Endothelial cell (in vitro differentiated cells): ENCODE measurements at regions not wholly inside any gene's neighbourhood (a gene's known extent, or its start where the extent isn't known, plus 50 kb on each side); places are given as distances from the start of the nearest gene placed in this dataset.
A peak's percentile ranks its signal among the peaks of the same experiment; 100 is the strongest.
"Not testable (repeated sequence)": the region's sequence is repeated elsewhere in the genome, so short reads cannot be mapped to it uniquely, and the experiment has no call there.

ENCODE experiments used
- DNase-seq: peaks from one replicate; pipeline ENCODE4 v3.0.0; 2021; ENCODE audit warnings: low spot score
- H3K27ac Mint-ChIP-seq: one replicate; pipeline ENCODE4 v1.8.0; 2021; ENCODE audit warnings: mixed read lengths, inconsistent platforms; ENCODE audit not compliant: unreplicated experiment
- H3K27me3 Mint-ChIP-seq: one replicate; pipeline ENCODE4 v1.8.0; 2021; ENCODE audit warnings: mild to moderate bottlenecking, moderate library complexity, mixed read lengths, inconsistent platforms; ENCODE audit not compliant: unreplicated experiment
- H3K36me3 Mint-ChIP-seq: one replicate; pipeline ENCODE4 v1.8.0; 2021; ENCODE audit warnings: mild to moderate bottlenecking, low read depth, mixed read lengths, inconsistent platforms; ENCODE audit not compliant: unreplicated experiment
- H3K4me1 Mint-ChIP-seq: one replicate; pipeline ENCODE4 v1.8.0; 2021; ENCODE audit warnings: mild to moderate bottlenecking, mixed read lengths, inconsistent platforms; ENCODE audit not compliant: unreplicated experiment
- H3K4me3 Mint-ChIP-seq: one replicate; pipeline ENCODE4 v1.8.0; 2021; ENCODE audit warnings: mild to moderate bottlenecking, mixed read lengths, inconsistent platforms; ENCODE audit not compliant: unreplicated experiment
- H3K9me3 Mint-ChIP-seq: one replicate; pipeline ENCODE4 v1.8.0; 2021; ENCODE audit warnings: mixed read lengths, inconsistent platforms; ENCODE audit not compliant: unreplicated experiment
- CTCF ChIP-seq: fragments of 200-600 bp; sonication (generic); IDR thresholded peaks from one replicate; pipeline ENCODE4 v1.5.0; 2021; ENCODE audit warnings: antibody characterized with exemption; ENCODE audit not compliant: unreplicated experiment

DNA sequence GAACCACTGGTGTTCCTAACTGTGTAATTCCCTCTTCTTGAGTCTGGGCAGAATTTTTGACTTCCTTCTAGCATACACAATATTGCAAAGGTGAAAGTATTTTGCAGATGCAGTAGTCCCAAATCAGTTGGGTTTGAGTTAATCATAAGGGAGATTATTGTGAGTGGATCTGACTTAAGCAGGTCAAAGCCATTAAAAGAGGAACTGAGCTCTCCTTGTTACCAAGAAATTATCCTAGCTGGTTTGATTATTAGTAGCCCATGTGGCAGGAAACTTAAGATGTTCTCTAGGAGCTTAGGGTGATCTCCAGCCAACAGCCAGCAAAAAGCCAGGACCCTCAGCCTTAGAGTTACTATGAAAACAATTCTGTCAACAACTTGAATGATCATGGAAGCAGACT lies 221.8 kb downstream of the RPIA start:
- Mint-ChIP-seq H3K9me3 (no peaks in the 10 kb centered on the region), H3K36me3 (no peaks in the 10 kb centered on the region), H3K4me1 (no peaks in the 10 kb centered on the region), H3K27me3 (no peaks in the 10 kb centered on the region), H3K4me3 (no peak overlapping the region), H3K27ac (no peak overlapping the region)
- no peak for TF ChIP-seq CTCF
- DNase-seq = no peak

DNA sequence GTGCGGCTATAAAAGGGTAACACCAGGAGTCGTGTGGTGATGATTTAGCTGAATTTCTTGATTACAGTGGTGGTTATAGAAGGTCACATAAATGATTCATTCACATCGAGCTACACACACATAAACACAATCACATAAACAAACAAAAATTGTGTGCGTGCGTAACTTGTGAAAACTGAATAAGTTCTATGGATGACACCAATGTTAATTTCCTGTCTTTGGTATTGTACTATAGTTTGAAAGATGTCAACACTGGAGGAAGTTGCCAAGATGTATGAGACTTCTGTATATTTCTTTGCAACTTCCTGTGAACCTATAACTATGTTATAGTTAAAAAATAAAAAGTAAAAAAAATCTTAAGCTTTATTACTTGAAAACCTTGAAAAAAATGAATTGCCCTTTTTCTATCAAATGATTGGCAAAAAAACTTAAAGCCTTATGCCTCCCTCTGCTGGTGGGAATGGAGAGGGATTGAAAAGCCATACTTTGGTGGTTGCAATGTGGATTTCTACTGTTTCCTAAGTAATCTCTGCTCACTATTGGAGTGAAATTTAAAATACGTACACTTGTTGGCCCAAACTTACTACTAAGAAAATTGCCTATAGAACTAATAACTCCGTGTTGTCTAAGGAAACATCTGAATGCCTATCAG lies 227.7 kb downstream of the RPIA start:
- peak; percentile 51 for TF ChIP-seq CTCF
- Mint-ChIP-seq H3K36me3 (no peaks in the 10 kb centered on the region), H3K27me3 (no peaks in the 10 kb centered on the region), H3K9me3 (no peaks in the 10 kb centered on the region), H3K4me1 (no peaks in the 10 kb centered on the region), H3K27ac (no peak overlapping the region), H3K4me3 (no peak overlapping the region)
- DNase-seq = no peak

DNA sequence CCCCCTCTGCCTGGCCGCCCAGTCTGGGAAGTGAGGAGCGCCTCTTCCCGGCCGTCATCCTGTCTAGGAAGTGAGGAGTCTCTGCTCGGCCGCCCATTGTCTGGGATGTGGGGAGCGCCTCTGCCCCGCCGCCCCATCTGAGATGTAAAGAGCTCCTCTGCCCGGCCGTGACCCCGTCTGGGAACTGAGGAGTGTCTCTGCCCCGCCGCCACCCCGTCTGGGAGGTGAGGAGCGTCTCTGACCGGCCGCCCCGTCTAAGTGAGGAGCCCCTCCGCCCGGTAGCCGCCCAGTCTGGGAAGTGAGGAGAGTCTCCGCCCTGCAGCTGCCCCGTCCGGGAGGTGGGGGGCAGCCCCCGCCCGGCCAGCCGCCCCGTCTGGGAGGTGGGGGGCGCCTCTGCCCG lies 228.9 kb downstream of the RPIA start:
- not testable (repeated sequence) for DNase-seq, H3K27me3 Mint-ChIP-seq, H3K36me3 Mint-ChIP-seq, H3K4me3 Mint-ChIP-seq, H3K27ac Mint-ChIP-seq, H3K9me3 Mint-ChIP-seq, H3K4me1 Mint-ChIP-seq

GRCh38 chr2:88924533-88924932 lies 233.1 kb downstream of the RPIA start:
- no peak for DNase-seq
- no peak overlapping the region for H3K27ac Mint-ChIP-seq
- no peak for TF ChIP-seq CTCF
- H3K36me3 Mint-ChIP-seq = no peaks in the 10 kb centered on the region
- no peaks in the 10 kb centered on the region for H3K4me1 Mint-ChIP-seq
- no peaks in the 10 kb centered on the region for H3K9me3 Mint-ChIP-seq
- H3K4me3 Mint-ChIP-seq = no peak overlapping the region
- H3K27me3 Mint-ChIP-seq = no peaks in the 10 kb centered on the region

- no peak overlapping the region for H3K4me3 Mint-ChIP-seq
- no peak overlapping the region for H3K27ac Mint-ChIP-seq
- H3K9me3 Mint-ChIP-seq = no peaks in the 10 kb centered on the region
- DNase-seq = no peak
- H3K4me1 Mint-ChIP-seq = no peaks in the 10 kb centered on the region
- no peaks in the 10 kb centered on the region for H3K36me3 Mint-ChIP-seq
- no peaks in the 10 kb centered on the region for H3K27me3 Mint-ChIP-seq
- no peak for TF ChIP-seq CTCF
Measured at GRCh38 chr2:88925770-88926462, 234.4 kb downstream of the RPIA start.
